LHCN-M2 (cell line): ENCODE measurements at regions not wholly inside any gene's neighbourhood (a gene's known extent, or its start where the extent isn't known, plus 50 kb on each side); places are given as distances from the start of the nearest gene placed in this dataset.
"Not testable (repeated sequence)": the region's sequence is repeated elsewhere in the genome, so short reads cannot be mapped to it uniquely, and the experiment has no call there.

Experiments used
- DNase-seq: peaks from one replicate; pipeline ENCODE4 v3.0.0-alpha.2; 2012; ENCODE audit warnings: low read depth

GRCh38 chr18:60064271-60064670 is 164.5 kb downstream of the PMAIP1 start:
- DNase-seq = peak; percentile 35

GRCh38 chr18:60062831-60063230 is 163.0 kb downstream of the PMAIP1 start:
- DNase-seq = not testable (repeated sequence)

- no peak for DNase-seq
Measured at GRCh38 chr18:60062396-60062795, 162.6 kb downstream of the PMAIP1 start.

- no peak for DNase-seq
Measured at GRCh38 chr18:60060578-60060977, 160.8 kb downstream of the PMAIP1 start.

- no peak for DNase-seq
Measured at GRCh38 chr18:60060026-60060425, 160.2 kb downstream of the PMAIP1 start.

GRCh38 chr18:60059216-60059615 is 159.4 kb downstream of the PMAIP1 start:
- no peak for DNase-seq

- DNase-seq = peak; percentile 97
Measured at GRCh38 chr18:60053747-60054304, 154.0 kb downstream of the PMAIP1 start.

GRCh38 chr18:60050821-60051220 is 151.0 kb downstream of the PMAIP1 start:
- no peak for DNase-seq

GRCh38 chr18:60049172-60049571 is 149.4 kb downstream of the PMAIP1 start:
- no peak for DNase-seq

- DNase-seq = no peak
Measured at GRCh38 chr18:60047556-60047955, 147.8 kb downstream of the PMAIP1 start.

- peak; percentile 78 for DNase-seq
Measured at GRCh38 chr18:60044290-60045006, 144.7 kb downstream of the PMAIP1 start.

GRCh38 chr18:60040971-60041370 is 141.2 kb downstream of the PMAIP1 start:
- peak; percentile 31 for DNase-seq

- DNase-seq = peak; percentile 27
Measured at GRCh38 chr18:60038731-60039130, 138.9 kb downstream of the PMAIP1 start.

- no peak for DNase-seq
Measured at GRCh38 chr18:60027397-60027796, 127.6 kb downstream of the PMAIP1 start.

- peak; percentile 43 for DNase-seq
Measured at GRCh38 chr18:60024857-60025256, 125.1 kb downstream of the PMAIP1 start.

GRCh38 chr18:60024345-60024744 is 124.5 kb downstream of the PMAIP1 start:
- DNase-seq = no peak

- no peak for DNase-seq
Measured at GRCh38 chr18:60022671-60023276, 123.0 kb downstream of the PMAIP1 start.

- no peak for DNase-seq
Measured at GRCh38 chr18:60021556-60021955, 121.8 kb downstream of the PMAIP1 start.

GRCh38 chr18:60020107-60020925 is 120.5 kb downstream of the PMAIP1 start:
- DNase-seq = peak; percentile 23

GRCh38 chr18:60019463-60019840 is 119.7 kb downstream of the PMAIP1 start:
- peak; percentile 57 for DNase-seq

- peak; percentile 34 for DNase-seq
Measured at GRCh38 chr18:60018618-60019462, 119.0 kb downstream of the PMAIP1 start.
